ENCODE measurements at regions not wholly inside any gene's neighbourhood (a gene's known extent, or its start where the extent isn't known, plus 50 kb on each side); places are given as distances from the start of the nearest gene placed in this dataset.

DNA sequence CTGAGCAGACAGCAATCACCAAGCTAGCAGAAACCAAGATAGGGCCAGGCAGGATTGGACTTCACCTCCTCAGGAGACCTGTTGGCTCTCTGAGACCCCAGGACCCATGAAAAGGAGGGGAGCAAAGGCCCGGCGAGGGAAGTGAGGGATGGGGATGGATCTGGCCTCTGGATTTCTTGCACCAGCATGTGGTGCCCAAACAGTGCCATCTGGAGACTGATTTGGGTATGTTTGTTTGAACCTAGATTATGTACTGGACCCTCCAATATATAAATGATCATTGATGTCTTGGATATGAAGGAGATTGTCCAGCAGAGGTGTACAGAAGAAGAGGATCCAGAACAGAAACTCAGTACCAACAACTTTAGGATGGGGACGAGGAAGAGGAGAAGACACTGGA lies 83.4 kb upstream of the LY86 start:
- DNase-seq (ENCODE audit: low read depth, low spot score): no peak
- Histone ChIP-seq H3K27ac (ENCODE audit: low read length) (no peak overlapping the region), H3K4me1 (ENCODE audit: control insufficient read depth, insufficient read depth, low read length) (no peaks in the 10 kb centered on the region), H3K4me3 (ENCODE audit: low read depth in 2 of 2, low read length in 2 of 2) (no peak overlapping the region), H3K36me3 (ENCODE audit: control insufficient read depth, insufficient read depth, low read length) (no peaks in the 10 kb centered on the region), H3K27me3 (ENCODE audit: control insufficient read depth, insufficient read depth, low read length) (no peaks in the 10 kb centered on the region; the same call in none of the 2 replicates), H3K9me3 (ENCODE audit: control insufficient read depth, insufficient read depth, low read depth, low read length) (peaks cover 4% of the 10 kb centered on the region; the same call in 1 of the 2 replicates)
- intact Hi-C loops (cut with micrococcal nuclease; ENCODE audit: unreplicated experiment): no loop called here
- ChIA-PET POLR2A (no interaction called here), CTCF (interaction anchor here (0.5 kb wide), 1 partner anchor 73 kb away, joined by 3 read pairs; no protein-coding TSS in a partner anchor)
- no peak for TF ChIP-seq POLR2AphosphoS5 (IDR thresholded peaks at IDR 0.05; ENCODE audit: low read depth, low read length)
- TF ChIP-seq TCF7L2 (IDR thresholded peaks at IDR 0.05; ENCODE audit: low read depth, low read length): no peak
- no peak for TF ChIP-seq SIN3A (IDR thresholded peaks at IDR 0.05; ENCODE audit: borderline replicate concordance, insufficient read depth, low read depth, low read length)
- TF ChIP-seq, protein P1, sequence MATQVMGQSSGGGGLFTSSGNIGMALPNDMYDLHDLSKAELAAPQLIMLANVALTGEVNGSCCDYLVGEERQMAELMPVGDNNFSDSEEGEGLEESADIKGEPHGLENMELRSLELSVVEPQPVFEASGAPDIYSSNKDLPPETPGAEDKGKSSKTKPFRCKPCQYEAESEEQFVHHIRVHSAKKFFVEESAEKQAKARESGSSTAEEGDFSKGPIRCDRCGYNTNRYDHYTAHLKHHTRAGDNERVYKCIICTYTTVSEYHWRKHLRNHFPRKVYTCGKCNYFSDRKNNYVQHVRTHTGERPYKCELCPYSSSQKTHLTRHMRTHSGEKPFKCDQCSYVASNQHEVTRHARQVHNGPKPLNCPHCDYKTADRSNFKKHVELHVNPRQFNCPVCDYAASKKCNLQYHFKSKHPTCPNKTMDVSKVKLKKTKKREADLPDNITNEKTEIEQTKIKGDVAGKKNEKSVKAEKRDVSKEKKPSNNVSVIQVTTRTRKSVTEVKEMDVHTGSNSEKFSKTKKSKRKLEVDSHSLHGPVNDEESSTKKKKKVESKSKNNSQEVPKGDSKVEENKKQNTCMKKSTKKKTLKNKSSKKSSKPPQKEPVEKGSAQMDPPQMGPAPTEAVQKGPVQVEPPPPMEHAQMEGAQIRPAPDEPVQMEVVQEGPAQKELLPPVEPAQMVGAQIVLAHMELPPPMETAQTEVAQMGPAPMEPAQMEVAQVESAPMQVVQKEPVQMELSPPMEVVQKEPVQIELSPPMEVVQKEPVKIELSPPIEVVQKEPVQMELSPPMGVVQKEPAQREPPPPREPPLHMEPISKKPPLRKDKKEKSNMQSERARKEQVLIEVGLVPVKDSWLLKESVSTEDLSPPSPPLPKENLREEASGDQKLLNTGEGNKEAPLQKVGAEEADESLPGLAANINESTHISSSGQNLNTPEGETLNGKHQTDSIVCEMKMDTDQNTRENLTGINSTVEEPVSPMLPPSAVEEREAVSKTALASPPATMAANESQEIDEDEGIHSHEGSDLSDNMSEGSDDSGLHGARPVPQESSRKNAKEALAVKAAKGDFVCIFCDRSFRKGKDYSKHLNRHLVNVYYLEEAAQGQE (IDR thresholded peaks at IDR 0.05; ENCODE audit: insufficient read depth in 1 of 2, low read depth in 2 of 2, low read length in 1 of 2): no peak
- BruUV-seq (replicated peaks): no TSS peak
- in situ Hi-C loops (cut with HindIII; ENCODE audit: low pct_unique_long_range_greater_than_20kb, low sequenced_read_pairs): no loop called here
- ATAC-seq: no peak

DNA sequence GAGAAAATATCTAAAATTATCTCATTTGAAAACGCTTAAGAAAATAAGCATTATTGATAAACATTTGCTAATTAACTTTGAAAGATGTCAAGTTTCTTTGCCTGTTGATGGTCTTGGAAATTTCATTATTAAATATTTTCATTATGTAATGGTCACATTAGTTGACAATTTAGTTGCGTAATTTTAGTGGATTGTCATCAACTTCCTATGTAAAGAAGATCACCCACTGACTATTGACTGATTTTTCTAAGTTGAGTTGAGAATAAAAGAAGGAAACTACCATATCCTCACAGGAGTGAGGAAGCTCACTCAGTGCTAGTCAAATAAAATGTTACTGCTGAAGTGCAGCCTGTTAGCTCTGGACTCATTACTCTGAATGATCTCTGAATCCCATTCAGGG lies 79.9 kb upstream of the LY86 start:
- in situ Hi-C loops (cut with HindIII; ENCODE audit: low pct_unique_long_range_greater_than_20kb, low sequenced_read_pairs): no loop called here
- H3K4me3 ChIP-seq (ENCODE audit: low read depth in 2 of 2, low read length in 2 of 2): no peak overlapping the region
- peaks cover 4% of the 10 kb centered on the region; the same call in 1 of the 2 replicates for H3K9me3 ChIP-seq (ENCODE audit: control insufficient read depth, insufficient read depth, low read depth, low read length)
- TF ChIP-seq, protein P2, sequence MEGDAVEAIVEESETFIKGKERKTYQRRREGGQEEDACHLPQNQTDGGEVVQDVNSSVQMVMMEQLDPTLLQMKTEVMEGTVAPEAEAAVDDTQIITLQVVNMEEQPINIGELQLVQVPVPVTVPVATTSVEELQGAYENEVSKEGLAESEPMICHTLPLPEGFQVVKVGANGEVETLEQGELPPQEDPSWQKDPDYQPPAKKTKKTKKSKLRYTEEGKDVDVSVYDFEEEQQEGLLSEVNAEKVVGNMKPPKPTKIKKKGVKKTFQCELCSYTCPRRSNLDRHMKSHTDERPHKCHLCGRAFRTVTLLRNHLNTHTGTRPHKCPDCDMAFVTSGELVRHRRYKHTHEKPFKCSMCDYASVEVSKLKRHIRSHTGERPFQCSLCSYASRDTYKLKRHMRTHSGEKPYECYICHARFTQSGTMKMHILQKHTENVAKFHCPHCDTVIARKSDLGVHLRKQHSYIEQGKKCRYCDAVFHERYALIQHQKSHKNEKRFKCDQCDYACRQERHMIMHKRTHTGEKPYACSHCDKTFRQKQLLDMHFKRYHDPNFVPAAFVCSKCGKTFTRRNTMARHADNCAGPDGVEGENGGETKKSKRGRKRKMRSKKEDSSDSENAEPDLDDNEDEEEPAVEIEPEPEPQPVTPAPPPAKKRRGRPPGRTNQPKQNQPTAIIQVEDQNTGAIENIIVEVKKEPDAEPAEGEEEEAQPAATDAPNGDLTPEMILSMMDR (IDR thresholded peaks at IDR 0.05): no peak
- TF ChIP-seq, protein P1 (IDR thresholded peaks at IDR 0.05; ENCODE audit: insufficient read depth in 1 of 2, low read depth in 2 of 2, low read length in 1 of 2): no peak
- TF ChIP-seq TCF7L2 (IDR thresholded peaks at IDR 0.05; ENCODE audit: low read depth, low read length): no peak
- TF ChIP-seq POLR2AphosphoS5 (IDR thresholded peaks at IDR 0.05; ENCODE audit: low read depth, low read length): no peak
- TF ChIP-seq SIN3A (IDR thresholded peaks at IDR 0.05; ENCODE audit: borderline replicate concordance, insufficient read depth, low read depth, low read length): no peak
- ChIA-PET CTCF (no interaction called here), POLR2A (no interaction called here)
- DNase-seq (ENCODE audit: low read depth, low spot score) (no peak), ATAC-seq (no peak)
- no peak overlapping the region for H3K27ac ChIP-seq (ENCODE audit: low read length)
- H3K36me3 ChIP-seq (ENCODE audit: control insufficient read depth, insufficient read depth, low read length): no peaks in the 10 kb centered on the region
- no TSS peak for BruUV-seq (replicated peaks)
- intact Hi-C loops (cut with micrococcal nuclease; ENCODE audit: unreplicated experiment): no loop called here
- no peaks in the 10 kb centered on the region for H3K4me1 ChIP-seq (ENCODE audit: control insufficient read depth, insufficient read depth, low read length)
- no peaks in the 10 kb centered on the region; the same call in none of the 2 replicates for H3K27me3 ChIP-seq (ENCODE audit: control insufficient read depth, insufficient read depth, low read length)
